ENCODE measurements at regions not wholly inside any gene's neighbourhood (a gene's known extent, or its start where the extent isn't known, plus 50 kb on each side); places are given as distances from the start of the nearest gene placed in this dataset.
"Not testable (repeated sequence)": the region's sequence is repeated elsewhere in the genome, so short reads cannot be mapped to it uniquely, and the experiment has no call there.

GRCh38 chr4:127529879-127530278 is 102.9 kb upstream of the INTU start:
- not testable (repeated sequence) for TF ChIP-seq CTCF (IDR thresholded peaks at IDR 0.05); EZH2 (IDR thresholded peaks at IDR 0.05; ENCODE audit: borderline replicate concordance, insufficient read depth, low read depth, low read length, poor library complexity, severe bottlenecking)

Data from B cell (primary cell).